WTC11 (cell line): ENCODE measurements at regions not wholly inside any gene's neighbourhood (a gene's known extent, or its start where the extent isn't known, plus 50 kb on each side); places are given as distances from the start of the nearest gene placed in this dataset.

Experiments
- ATAC-seq: fragments of 200-7000 bp; cut with Tn5 transposase; 2 replicates; pipeline ENCODE4 v1.10.0; 2021; ENCODE audit warnings: mild to moderate bottlenecking, moderate library complexity
- CTCF ChIA-PET: fragments of 300-600 bp; sonication (Branson Sonifier 250); formaldehyde crosslinking; loops from one replicate; lab custom pipeline; 2021; ENCODE audit warnings: antibody characterized with exemption; lab: Charles Lee
- POLR2A ChIA-PET: fragments of 350-600 bp; sonication (Branson Sonifier 250); formaldehyde crosslinking; loops from one replicate; lab custom pipeline; 2021; ENCODE audit warnings: antibody characterized with exemption; lab: Charles Lee
- DNase-seq: peaks from one replicate; pipeline ENCODE4 v3.0.0; 2021; ENCODE audit warnings: low spot score
- H3K27ac Mint-ChIP-seq: 2 replicates; pipeline ENCODE4 v1.8.0; 2021; ENCODE audit warnings: mixed read lengths
- H3K27me3 Mint-ChIP-seq: 2 replicates; pipeline ENCODE4 v1.8.0; 2021; ENCODE audit warnings: low read depth, mild to moderate bottlenecking, moderate library complexity, mixed read lengths
- H3K36me3 Mint-ChIP-seq: 2 replicates; pipeline ENCODE4 v1.8.0; 2021; ENCODE audit warnings: mixed read lengths
- H3K4me1 Mint-ChIP-seq: 2 replicates; pipeline ENCODE4 v1.8.0; 2022; ENCODE audit warnings: mixed read lengths
- H3K4me3 Mint-ChIP-seq: 2 replicates; pipeline ENCODE4 v1.8.0; 2021; ENCODE audit warnings: mild to moderate bottlenecking, moderate library complexity, mixed read lengths
- H3K9me3 Mint-ChIP-seq: 2 replicates; pipeline ENCODE4 v1.8.0; 2021; ENCODE audit warnings: mixed read lengths
- CREM ChIP-seq: sonication (generic); formaldehyde crosslinking; IDR thresholded peaks from 2 replicates; pipeline ENCODE4 v1.8.1; 2022; ENCODE audit warnings: mild to moderate bottlenecking, missing genetic modification reagents, moderate library complexity
- ESRRA ChIP-seq: sonication (generic); formaldehyde crosslinking; IDR thresholded peaks from 2 replicates; pipeline ENCODE4 v1.8.1; 2022; ENCODE audit warnings: mild to moderate bottlenecking, missing genetic modification reagents, borderline replicate concordance
- FOXK1 ChIP-seq: sonication (generic); formaldehyde crosslinking; IDR thresholded peaks from 2 replicates; pipeline ENCODE4 v1.8.0; 2022; ENCODE audit warnings: mild to moderate bottlenecking, moderate library complexity, missing genetic modification reagents
- GABPB1 ChIP-seq: sonication (generic); formaldehyde crosslinking; IDR thresholded peaks from 2 replicates; pipeline ENCODE4 v1.8.1; 2023; ENCODE audit warnings: mild to moderate bottlenecking, missing genetic modification reagents
- HMGA2 ChIP-seq: fragments of 250-450 bp; sonication (Bioruptor Pico); IDR thresholded peaks from 2 replicates; pipeline ENCODE4 v1.4.0; 2021; ENCODE audit warnings: mild to moderate bottlenecking, moderate library complexity
- IRF2 ChIP-seq: sonication (generic); formaldehyde crosslinking; IDR thresholded peaks from 2 replicates; pipeline ENCODE4 v1.8.0; 2022; ENCODE audit warnings: low read depth, missing genetic modification reagents, borderline replicate concordance
- KAT7 ChIP-seq: sonication (generic); formaldehyde crosslinking; IDR thresholded peaks from 2 replicates; pipeline ENCODE4 v1.8.1; 2023; ENCODE audit warnings: missing genetic modification reagents, mild to moderate bottlenecking, borderline replicate concordance
- NFATC4 ChIP-seq: fragments of 250-450 bp; sonication (Bioruptor Pico); IDR thresholded peaks from 2 replicates; pipeline ENCODE4 v1.9.0; 2021; ENCODE audit warnings: mild to moderate bottlenecking
- NR2C2 ChIP-seq: sonication (generic); formaldehyde crosslinking; IDR thresholded peaks from 2 replicates; pipeline ENCODE4 v1.8.0; 2022; ENCODE audit warnings: mild to moderate bottlenecking, missing genetic modification reagents
- SOX15 ChIP-seq: fragments of 250-450 bp; sonication (Bioruptor Pico); IDR thresholded peaks from 2 replicates; pipeline ENCODE4 v1.9.0; 2021; ENCODE audit warnings: mild to moderate bottlenecking
- TEAD1 ChIP-seq: sonication (generic); formaldehyde crosslinking; IDR thresholded peaks from 2 replicates; pipeline ENCODE4 v1.8.0; 2022; ENCODE audit warnings: mild to moderate bottlenecking, missing genetic modification reagents
- ZBTB21 ChIP-seq: sonication (generic); formaldehyde crosslinking; IDR thresholded peaks from 2 replicates; pipeline ENCODE4 v1.8.1; 2023; ENCODE audit warnings: mild to moderate bottlenecking, missing genetic modification reagents, borderline replicate concordance
- ZNF121 ChIP-seq: sonication (generic); formaldehyde crosslinking; IDR thresholded peaks from 2 replicates; pipeline ENCODE4 v1.8.0; 2023; ENCODE audit warnings: missing genetic modification reagents
- ZSCAN18 ChIP-seq: fragments of 250-450 bp; sonication (Bioruptor Pico); IDR thresholded peaks from 2 replicates; pipeline ENCODE4 v2.1.2; 2022; ENCODE audit warnings: mild to moderate bottlenecking, moderate library complexity
- TF ChIP-seq, protein P1 (sequence below): sonication (generic); formaldehyde crosslinking; IDR thresholded peaks from 2 replicates; pipeline ENCODE4 v1.8.1; 2022; ENCODE audit warnings: missing genetic modification reagents, borderline replicate concordance
- TF ChIP-seq, protein P2 (sequence below): sonication (generic); formaldehyde crosslinking; conservative IDR thresholded peaks from 2 replicates; pipeline ENCODE4 v1.8.1; 2023; ENCODE audit warnings: mild to moderate bottlenecking, low read depth, missing genetic modification reagents, moderate library complexity

DNA sequence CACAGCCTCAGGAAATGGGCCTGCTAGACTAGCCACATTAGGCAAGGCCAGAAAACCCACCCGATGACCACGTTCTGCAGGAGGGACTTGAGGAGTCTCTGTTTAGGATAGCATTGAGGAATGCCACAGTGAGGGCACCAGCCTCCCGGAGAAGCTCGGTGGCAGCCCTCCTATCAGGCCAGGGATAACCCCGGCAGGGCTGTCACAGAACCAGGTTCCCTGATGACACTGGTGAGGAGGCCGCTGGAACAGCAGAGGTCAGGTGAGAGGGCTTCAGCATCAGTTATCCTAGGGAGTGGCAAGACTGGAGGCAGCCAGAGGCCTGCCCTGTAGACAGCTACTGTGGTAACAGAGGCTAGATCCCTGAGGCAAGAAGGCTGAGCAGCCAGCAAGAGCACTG lies 157.6 kb downstream of the MYLK4 start:
- TF ChIP-seq TEAD1, result no peak
- no peak for TF ChIP-seq GABPB1 (CRISPR knock-in tag)
- TF ChIP-seq ZNF121, result no peak
- TF ChIP-seq FOXK1 (CRISPR knock-in tag), result no peak
- no peak for TF ChIP-seq NR2C2
- TF ChIP-seq ESRRA (CRISPR knock-in tag), result no peak
- no peak for TF ChIP-seq IRF2 (CRISPR knock-in tag)
- no peak for TF ChIP-seq ZBTB21 (CRISPR knock-in tag)
- TF ChIP-seq, protein P1, sequence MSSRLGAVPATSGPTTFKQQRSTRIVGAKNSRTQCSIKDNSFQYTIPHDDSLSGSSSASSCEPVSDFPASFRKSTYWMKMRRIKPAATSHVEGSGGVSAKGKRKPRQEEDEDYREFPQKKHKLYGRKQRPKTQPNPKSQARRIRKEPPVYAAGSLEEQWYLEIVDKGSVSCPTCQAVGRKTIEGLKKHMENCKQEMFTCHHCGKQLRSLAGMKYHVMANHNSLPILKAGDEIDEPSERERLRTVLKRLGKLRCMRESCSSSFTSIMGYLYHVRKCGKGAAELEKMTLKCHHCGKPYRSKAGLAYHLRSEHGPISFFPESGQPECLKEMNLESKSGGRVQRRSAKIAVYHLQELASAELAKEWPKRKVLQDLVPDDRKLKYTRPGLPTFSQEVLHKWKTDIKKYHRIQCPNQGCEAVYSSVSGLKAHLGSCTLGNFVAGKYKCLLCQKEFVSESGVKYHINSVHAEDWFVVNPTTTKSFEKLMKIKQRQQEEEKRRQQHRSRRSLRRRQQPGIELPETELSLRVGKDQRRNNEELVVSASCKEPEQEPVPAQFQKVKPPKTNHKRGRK (CRISPR knock-in tag), result no peak
- TF ChIP-seq ZSCAN18 (CRISPR knock-in tag), result no peak
- TF ChIP-seq NFATC4 (CRISPR knock-in tag), result no peak
- Mint-ChIP-seq H3K9me3 (peaks cover 22% of the 10 kb centered on the region), H3K27ac (no peak overlapping the region), H3K4me1 (peaks cover 18% of the 10 kb centered on the region), H3K36me3 (peaks cover 7% of the 10 kb centered on the region), H3K27me3 (no peaks in the 10 kb centered on the region; the same call in 1 of the 2 replicates), H3K4me3 (no peak overlapping the region)
- CTCF ChIA-PET, result interaction anchor here (1.4 kb wide), 2 partner anchors 41 to 145 kb away, joined by 4 read pairs; no protein-coding TSS in a partner anchor
- POLR2A ChIA-PET, result no interaction called here
- DNase-seq, result no peak
- ATAC-seq, result no peak

DNA sequence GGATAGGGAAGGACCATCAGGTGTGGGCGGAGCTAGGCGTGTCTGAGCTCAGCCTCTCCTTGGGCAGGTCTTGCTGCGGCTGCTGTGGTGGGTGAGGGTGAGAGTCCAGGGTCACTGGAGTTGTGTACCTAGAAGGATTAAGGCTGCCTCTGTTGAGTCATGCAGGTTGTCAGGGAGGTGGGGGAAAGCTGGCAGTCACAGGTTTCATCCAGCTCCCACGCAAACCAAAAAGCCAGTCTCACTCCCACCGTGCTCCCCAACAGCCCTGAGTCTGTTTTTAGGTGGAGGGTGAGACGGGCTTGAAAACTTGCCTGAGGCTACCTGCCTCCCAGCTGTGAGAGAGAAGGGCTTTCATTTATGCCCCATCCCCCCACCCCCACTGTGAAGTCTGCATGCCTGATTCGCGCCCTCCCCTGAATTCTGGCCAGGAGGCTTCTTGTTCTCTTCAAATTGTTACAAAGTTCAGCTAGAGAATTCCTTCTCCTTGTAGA lies 161.5 kb downstream of the MYLK4 start:
- DNase-seq (peak; percentile 23), ATAC-seq (peak; percentile 86)
- peaks cover 9% of the 10 kb centered on the region for H3K36me3 Mint-ChIP-seq
- H3K27ac Mint-ChIP-seq, result peak overlapping the region; percentile 47; the same call in 1 of the 2 replicates
- H3K4me1 Mint-ChIP-seq, result peaks cover 18% of the 10 kb centered on the region
- peaks cover 51% of the 10 kb centered on the region for H3K9me3 Mint-ChIP-seq
- H3K4me3 Mint-ChIP-seq, result no peak overlapping the region
- CTCF ChIA-PET, result interaction anchor here (0.7 to 1.4 kb wide), 6 partner anchors 11 to 202 kb away, joined by 3 to 7 read pairs (median 4); no protein-coding TSS in a partner anchor
- TF ChIP-seq, protein P2, sequence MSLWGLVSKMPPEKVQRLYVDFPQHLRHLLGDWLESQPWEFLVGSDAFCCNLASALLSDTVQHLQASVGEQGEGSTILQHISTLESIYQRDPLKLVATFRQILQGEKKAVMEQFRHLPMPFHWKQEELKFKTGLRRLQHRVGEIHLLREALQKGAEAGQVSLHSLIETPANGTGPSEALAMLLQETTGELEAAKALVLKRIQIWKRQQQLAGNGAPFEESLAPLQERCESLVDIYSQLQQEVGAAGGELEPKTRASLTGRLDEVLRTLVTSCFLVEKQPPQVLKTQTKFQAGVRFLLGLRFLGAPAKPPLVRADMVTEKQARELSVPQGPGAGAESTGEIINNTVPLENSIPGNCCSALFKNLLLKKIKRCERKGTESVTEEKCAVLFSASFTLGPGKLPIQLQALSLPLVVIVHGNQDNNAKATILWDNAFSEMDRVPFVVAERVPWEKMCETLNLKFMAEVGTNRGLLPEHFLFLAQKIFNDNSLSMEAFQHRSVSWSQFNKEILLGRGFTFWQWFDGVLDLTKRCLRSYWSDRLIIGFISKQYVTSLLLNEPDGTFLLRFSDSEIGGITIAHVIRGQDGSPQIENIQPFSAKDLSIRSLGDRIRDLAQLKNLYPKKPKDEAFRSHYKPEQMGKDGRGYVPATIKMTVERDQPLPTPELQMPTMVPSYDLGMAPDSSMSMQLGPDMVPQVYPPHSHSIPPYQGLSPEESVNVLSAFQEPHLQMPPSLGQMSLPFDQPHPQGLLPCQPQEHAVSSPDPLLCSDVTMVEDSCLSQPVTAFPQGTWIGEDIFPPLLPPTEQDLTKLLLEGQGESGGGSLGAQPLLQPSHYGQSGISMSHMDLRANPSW, result no peak
- no peak for TF ChIP-seq CREM
- TF ChIP-seq KAT7 (CRISPR knock-in tag), result no peak
- no peak for TF ChIP-seq SOX15 (CRISPR knock-in tag)
- POLR2A ChIA-PET, result no interaction called here
- no peaks in the 10 kb centered on the region; the same call in 1 of the 2 replicates for H3K27me3 Mint-ChIP-seq

DNA sequence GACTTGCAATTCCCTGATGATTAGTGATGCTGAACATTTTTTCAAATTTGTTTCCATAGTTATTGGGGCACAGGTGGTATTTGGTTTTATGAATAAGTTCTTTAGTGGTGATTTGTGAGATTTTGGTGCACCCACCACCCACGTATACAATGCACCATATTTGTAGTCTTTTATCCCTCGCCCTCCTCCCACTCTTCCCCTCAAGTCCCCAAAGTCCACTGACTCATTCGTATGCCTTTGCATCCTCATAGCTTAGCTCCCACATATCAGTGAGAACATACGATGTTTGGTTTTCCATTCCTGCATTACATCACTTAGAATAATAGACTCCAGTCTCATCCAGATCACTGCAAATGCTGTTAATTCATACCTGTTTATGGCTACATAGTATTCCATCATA lies 167.3 kb downstream of the MYLK4 start:
- Mint-ChIP-seq H3K27me3 (no peaks in the 10 kb centered on the region), H3K27ac (no peak overlapping the region), H3K9me3 (peaks cover 33% of the 10 kb centered on the region), H3K4me1 (peaks cover 13% of the 10 kb centered on the region), H3K36me3 (0 out of 2 replicates have a peak, but pooled peaks cover 2% of the 10 kb centered on the region), H3K4me3 (no peak overlapping the region)
- DNase-seq (no peak), ATAC-seq (no peak)
- no peak for TF ChIP-seq HMGA2
- ChIA-PET POLR2A (no interaction called here), CTCF (no interaction called here)
